ENCODE measurements at regions not wholly inside any gene's neighbourhood (a gene's known extent, or its start where the extent isn't known, plus 50 kb on each side); places are given as distances from the start of the nearest gene placed in this dataset.
A peak's percentile ranks its signal among the peaks of the same experiment; 100 is the strongest.
"Not testable (repeated sequence)": the region's sequence is repeated elsewhere in the genome, so short reads cannot be mapped to it uniquely, and the experiment has no call there.

GRCh38 chr16:29578898-29579297, 72.7 kb upstream of the NPIPB12 start:
- not testable (repeated sequence) for DNase-seq

- not testable (repeated sequence) for DNase-seq
Observed at GRCh38 chr16:29581764-29582163, 75.6 kb upstream of the NPIPB12 start.

- DNase-seq, result not testable (repeated sequence)
Observed at GRCh38 chr16:29591919-29592318, 71.1 kb upstream of the SPN start.

GRCh38 chr16:29594269-29594925, 68.7 kb upstream of the SPN start:
- DNase-seq, result peak; percentile 45

- peak; percentile 92 for DNase-seq
Observed at GRCh38 chr16:29594926-29595838, 67.9 kb upstream of the SPN start.

- DNase-seq, result not testable (repeated sequence)
Observed at GRCh38 chr16:29597030-29597429, 66.0 kb upstream of the SPN start.

GRCh38 chr16:29600111-29601000, 62.7 kb upstream of the SPN start:
- DNase-seq, result peak; percentile 54

GRCh38 chr16:29602247-29602625, 60.8 kb upstream of the SPN start:
- not testable (repeated sequence) for DNase-seq

GRCh38 chr16:29602683-29603088, 60.4 kb upstream of the SPN start:
- DNase-seq, result not testable (repeated sequence)

GRCh38 chr16:29604631-29605549, 58.2 kb upstream of the SPN start:
- not testable (repeated sequence) for DNase-seq

- DNase-seq, result not testable (repeated sequence)
Observed at GRCh38 chr16:29605593-29606205, 57.3 kb upstream of the SPN start.

- DNase-seq, result not testable (repeated sequence)
Observed at GRCh38 chr16:29606669-29607427, 56.2 kb upstream of the SPN start.

GRCh38 chr16:29607428-29607823, 55.6 kb upstream of the SPN start:
- DNase-seq, result not testable (repeated sequence)

- DNase-seq, result peak; percentile 39
Observed at GRCh38 chr16:29612381-29613306, 50.4 kb upstream of the SPN start.
